Ovary (tissue), 7 donors: ENCODE measurements at regions not wholly inside any gene's neighbourhood (a gene's known extent, or its start where the extent isn't known, plus 50 kb on each side); places are given as distances from the start of the nearest gene placed in this dataset.
"Not testable (repeated sequence)": the region's sequence is repeated elsewhere in the genome, so short reads cannot be mapped to it uniquely, and the experiment has no call there.

Experiments used
- DNase-seq, 5 donors: peaks; one replicate each; pipeline ENCODE4 v3.0.0-alpha.2; 2019 to 2020
- H3K27ac ChIP-seq, 2 donors: fragments of 200-600 bp; one replicate each; pipeline versions ENCODE4 v1.5.1 to v1.8.0; 2019 to 2022
- H3K27me3 ChIP-seq: fragments of 200-600 bp; one replicate; pipeline ENCODE4 v1.8.0; 2022
- H3K36me3 ChIP-seq: fragments of 200-600 bp; sonication (generic); one replicate; pipeline ENCODE4 v1.5.1; 2019
- H3K4me1 ChIP-seq: one replicate; pipeline ENCODE4 v1.8.1; 2013; ENCODE audit warnings: mild to moderate bottlenecking, moderate library complexity; ENCODE audit not compliant: insufficient read depth
- H3K4me3 ChIP-seq: fragments of 200-600 bp; sonication (generic); one replicate; pipeline ENCODE4 v1.5.1; 2017
- H3K9me3 ChIP-seq, 2 donors: fragments of 200-600 bp in 1 of 2; sonication (generic) in 1 of 2; one replicate each; pipeline versions ENCODE4 v1.5.1 to v1.8.1; 2013 to 2019; ENCODE audit warnings: mild to moderate bottlenecking in 1 of 2, moderate library complexity in 1 of 2
- EP300 ChIP-seq: sonication (generic); formaldehyde crosslinking; IDR thresholded peaks from one replicate; pipeline ENCODE4 v1.6.1; 2017; ENCODE audit warnings: antibody characterized with exemption
- POLR2A ChIP-seq: fragments of 450-650 bp; IDR thresholded peaks from one replicate; pipeline ENCODE4 v1.6.1; 2017; ENCODE audit warnings: antibody characterized with exemption, mild to moderate bottlenecking, moderate library complexity
- WGBS, 3 donors: extraction: QIAGEN DNeasy Blood & Tissue Kit in 1 of 3; methylation state at CpG; one replicate each; pipeline versions ENCODE4 v1.1.5 to v1.1.7; 2013 to 2017; 5-methylcytosine and 5-hydroxymethylcytosine counted together
- intact Hi-C, 4 donors: fragments of 100-400 bp; cut with DNase I; formaldehyde crosslinking; loops; one replicate each; pipeline versions ENCODE4 v1.11.0 to v1.15.1; 2022 to 2023
- TF ChIP-seq, protein P1 (sequence below), 3 donors: fragments of 450-650 bp in 2 of 3; fragments of 200-600 bp in 1 of 3; IDR thresholded peaks; one replicate each; pipeline versions ENCODE4 v1.5.1 to v1.8.0; 2016 to 2022; ENCODE audit warnings: antibody characterized with exemption in 3 of 3, mild to moderate bottlenecking in 1 of 3
- donor health status: DM: no; HTN: no; CAD: no; lungs with moderate emphysema.
- donor health status: DM: no; HTN: no; CAD: no.
- donor health status: Bipolar disorder and iron deficiency.
- donor health status: DM: no; HTN: no; CAD: no.
- donor health status: DM: yes; HTN: yes; CAD: no.

DNA sequence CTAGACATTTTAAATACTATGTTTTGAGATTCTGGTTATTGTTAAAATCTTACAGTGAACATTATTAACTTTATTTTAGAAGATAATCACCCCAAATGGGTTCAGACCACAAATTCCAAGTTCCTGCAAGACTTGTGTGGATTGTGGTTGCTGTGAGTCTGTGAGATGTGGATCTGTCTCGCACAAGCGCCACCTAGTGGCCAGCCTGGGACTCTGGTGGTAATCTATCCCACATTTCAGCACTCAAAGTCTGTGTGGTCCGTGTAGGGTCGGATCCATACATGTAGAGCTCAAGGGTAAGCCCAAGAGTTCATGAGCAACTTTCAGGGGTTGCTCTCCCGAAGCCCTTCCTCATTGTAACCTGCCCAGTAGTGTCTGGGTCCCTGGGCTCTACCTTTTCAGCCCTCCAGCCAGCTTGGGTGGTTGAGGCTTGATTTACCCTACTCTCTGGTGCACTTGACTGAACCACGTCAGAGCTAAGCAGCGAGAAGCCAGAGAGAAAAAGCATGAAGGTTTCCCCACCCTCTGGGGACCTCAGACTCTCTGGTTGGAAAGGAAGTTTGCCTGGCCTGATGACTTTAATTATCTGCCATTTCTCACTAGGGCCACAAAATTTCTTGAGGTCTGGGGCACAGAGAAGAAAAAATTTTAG lies 129.2 kb downstream of the ARHGAP11B start:
- TF ChIP-seq, protein P1, sequence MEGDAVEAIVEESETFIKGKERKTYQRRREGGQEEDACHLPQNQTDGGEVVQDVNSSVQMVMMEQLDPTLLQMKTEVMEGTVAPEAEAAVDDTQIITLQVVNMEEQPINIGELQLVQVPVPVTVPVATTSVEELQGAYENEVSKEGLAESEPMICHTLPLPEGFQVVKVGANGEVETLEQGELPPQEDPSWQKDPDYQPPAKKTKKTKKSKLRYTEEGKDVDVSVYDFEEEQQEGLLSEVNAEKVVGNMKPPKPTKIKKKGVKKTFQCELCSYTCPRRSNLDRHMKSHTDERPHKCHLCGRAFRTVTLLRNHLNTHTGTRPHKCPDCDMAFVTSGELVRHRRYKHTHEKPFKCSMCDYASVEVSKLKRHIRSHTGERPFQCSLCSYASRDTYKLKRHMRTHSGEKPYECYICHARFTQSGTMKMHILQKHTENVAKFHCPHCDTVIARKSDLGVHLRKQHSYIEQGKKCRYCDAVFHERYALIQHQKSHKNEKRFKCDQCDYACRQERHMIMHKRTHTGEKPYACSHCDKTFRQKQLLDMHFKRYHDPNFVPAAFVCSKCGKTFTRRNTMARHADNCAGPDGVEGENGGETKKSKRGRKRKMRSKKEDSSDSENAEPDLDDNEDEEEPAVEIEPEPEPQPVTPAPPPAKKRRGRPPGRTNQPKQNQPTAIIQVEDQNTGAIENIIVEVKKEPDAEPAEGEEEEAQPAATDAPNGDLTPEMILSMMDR (IDR thresholded peaks at IDR 0.05), result peak in 1 of 3 donors; percentile 25
- peak; percentile 12 to 81 (median 64) for DNase-seq
- H3K27me3 ChIP-seq, H3K4me3 ChIP-seq, H3K9me3 ChIP-seq, H3K27ac ChIP-seq, H3K4me1 ChIP-seq, intact Hi-C loops, H3K36me3 ChIP-seq: not testable (repeated sequence)
- 0 to 4% (median 2%) methylated on average over 2 to 4 of the region's 7 CpGs for WGBS, 3 donors

DNA sequence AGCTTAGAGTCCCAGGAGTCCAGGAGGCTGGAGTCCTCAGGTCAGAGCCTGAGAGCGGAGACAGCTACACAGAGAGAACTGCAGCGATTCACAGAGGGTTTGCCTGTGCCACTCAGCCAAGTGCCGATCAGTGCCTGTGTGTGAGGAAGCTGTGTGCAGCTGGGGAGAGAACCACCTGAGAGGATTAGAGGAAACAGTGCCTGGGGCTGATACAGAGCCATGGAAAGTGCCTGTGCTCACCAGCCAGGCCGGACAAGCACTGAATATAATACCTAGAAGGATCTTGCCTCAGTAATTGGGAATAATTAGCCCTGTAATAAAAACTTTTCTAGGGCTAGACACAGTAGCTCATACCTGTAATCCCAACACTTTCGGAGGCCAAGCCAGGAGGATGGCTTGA lies 134.7 kb downstream of the ARHGAP11B start:
- intact Hi-C loops, H3K4me1 ChIP-seq, H3K9me3 ChIP-seq, H3K4me3 ChIP-seq, H3K27me3 ChIP-seq, H3K36me3 ChIP-seq, H3K27ac ChIP-seq, DNase-seq: not testable (repeated sequence)
- WGBS, 3 donors, result 84 to 94% (median 93%) methylated on average over 5 of the region's 5 CpGs

DNA sequence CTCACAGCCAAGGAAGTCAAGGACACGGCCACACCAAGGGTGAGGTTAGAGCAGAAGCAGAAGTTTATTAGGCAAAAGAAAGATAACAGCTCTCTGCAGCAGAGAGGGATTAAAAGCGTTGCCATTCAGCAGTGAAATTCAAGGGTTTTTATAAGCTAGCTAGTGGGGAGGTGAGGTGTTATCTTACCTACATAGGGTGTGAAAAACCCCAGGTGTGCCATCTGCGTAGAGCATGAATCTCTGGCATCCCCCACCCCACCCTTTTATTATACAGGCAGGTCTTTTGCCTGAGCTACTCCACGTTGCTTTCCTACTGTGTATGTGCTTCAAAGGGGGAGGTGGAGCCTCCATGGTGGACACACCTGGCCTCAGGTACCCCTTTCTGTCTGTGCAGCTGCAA lies 135.4 kb downstream of the ARHGAP11B start:
- H3K36me3 ChIP-seq, result not testable (repeated sequence)

DNA sequence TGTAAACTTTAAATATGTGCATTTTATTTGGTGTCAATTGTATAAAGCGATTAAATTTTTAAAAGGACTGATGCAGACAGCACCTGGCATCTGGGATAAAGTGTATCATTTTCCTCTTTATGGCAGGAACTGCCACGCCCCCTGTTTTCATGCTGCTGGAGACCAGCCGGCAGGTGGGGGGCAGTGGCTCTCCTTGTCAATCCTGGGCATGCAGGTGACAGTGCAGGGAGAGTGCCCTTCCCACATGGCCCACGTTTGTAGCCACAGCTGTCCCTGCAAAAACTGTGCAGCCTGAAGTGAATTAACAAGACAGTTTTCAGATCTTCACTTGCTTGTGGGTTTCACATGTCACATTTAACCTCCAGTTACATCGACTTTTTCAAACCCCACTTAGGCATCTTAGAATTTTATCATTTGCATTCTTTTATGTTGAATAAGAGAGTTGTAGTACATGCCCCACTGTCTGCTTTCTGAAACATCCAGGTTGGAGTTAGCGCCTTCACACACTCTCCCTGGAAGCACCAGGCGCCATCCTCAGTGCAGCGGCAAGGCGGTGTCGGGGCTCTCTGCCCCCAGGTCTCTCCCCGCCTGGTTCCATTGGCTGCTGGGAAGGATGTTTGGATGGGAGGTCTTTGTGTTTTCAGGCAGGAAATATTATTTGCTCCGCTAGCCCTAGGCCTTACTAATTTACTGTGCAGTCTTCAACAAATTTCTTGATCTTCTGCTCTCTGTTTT lies 134.2 kb upstream of the FAN1 start:
- H3K4me3 ChIP-seq, H3K27me3 ChIP-seq, H3K27ac ChIP-seq, H3K9me3 ChIP-seq, H3K4me1 ChIP-seq, H3K36me3 ChIP-seq, DNase-seq, intact Hi-C loops: not testable (repeated sequence)
- 92 to 94% (median 93%) methylated on average over 11 to 12 of the region's 12 CpGs for WGBS, 3 donors

More for the DNA sequence above, 135.4 kb downstream of the ARHGAP11B start:
- H3K27me3 ChIP-seq, intact Hi-C loops, H3K4me1 ChIP-seq, DNase-seq, H3K4me3 ChIP-seq, H3K9me3 ChIP-seq, H3K27ac ChIP-seq: not testable (repeated sequence)
- 68 to 93% (median 85%) methylated on average over 3 to 4 of the region's 4 CpGs for WGBS, 3 donors

DNA sequence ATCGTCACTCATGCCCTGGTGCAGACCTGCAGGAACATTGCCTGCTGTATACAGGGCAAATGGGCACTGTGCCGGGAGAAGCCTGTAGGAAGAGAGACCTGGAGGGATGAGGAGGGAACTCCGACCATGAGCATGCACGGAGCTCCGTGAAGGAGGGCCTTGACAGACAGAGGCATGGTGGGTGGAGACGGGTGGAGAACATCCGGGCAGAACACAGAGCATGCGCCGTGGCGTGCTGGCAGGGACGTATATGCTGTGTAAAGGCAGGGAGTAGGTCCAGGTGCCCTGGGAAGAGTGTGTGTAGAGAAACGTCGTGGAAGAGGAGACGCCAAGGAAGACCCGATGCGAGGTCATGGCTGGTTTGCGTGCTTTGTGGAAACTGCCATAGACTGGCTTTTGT lies 133.0 kb upstream of the FAN1 start:
- intact Hi-C loops, result no loop called here
- Histone ChIP-seq H3K4me3 (no peak overlapping the region), H3K36me3 (no peaks in the 10 kb centered on the region), H3K9me3 (no peaks in the 10 kb centered on the region), H3K27ac (no peak overlapping the region), H3K27me3 (no peaks in the 10 kb centered on the region), H3K4me1 (no peaks in the 10 kb centered on the region)
- TF ChIP-seq, protein P1 (IDR thresholded peaks at IDR 0.05), result no peak
- TF ChIP-seq POLR2A, result no peak
- TF ChIP-seq EP300, result no peak
- DNase-seq, result no peak
- 96 to 97% (median 97%) methylated on average over 17 of the region's 17 CpGs for WGBS, 3 donors

DNA sequence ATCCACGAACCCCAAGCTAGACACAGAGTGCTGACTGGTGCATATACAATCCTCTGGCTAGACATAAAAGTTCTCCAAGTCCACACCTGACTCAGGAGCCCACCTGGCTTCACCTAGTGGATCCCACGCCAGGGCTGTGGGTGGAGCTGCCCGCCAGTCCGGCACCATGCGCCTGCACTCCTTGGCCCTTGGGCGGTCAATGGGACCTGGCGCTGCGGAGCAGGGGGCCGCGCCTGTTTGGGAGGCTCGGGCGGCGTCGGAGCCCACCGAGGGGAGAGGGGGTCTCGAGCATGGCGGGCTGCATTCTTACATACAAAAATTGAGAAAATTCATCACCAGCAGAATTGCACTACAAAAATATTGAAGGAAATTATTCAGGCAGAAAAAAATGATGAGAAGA lies 120.7 kb upstream of the FAN1 start:
- Histone ChIP-seq H3K4me3 (no peak overlapping the region), H3K27ac (no peak overlapping the region), H3K4me1 (no peaks in the 10 kb centered on the region), H3K36me3 (no peaks in the 10 kb centered on the region), H3K9me3 (no peaks in the 10 kb centered on the region), H3K27me3 (no peaks in the 10 kb centered on the region)
- 94 to 95% (median 95%) methylated on average over 17 of the region's 17 CpGs for WGBS, 3 donors
- TF ChIP-seq POLR2A (no peak), EP300 (no peak)
- TF ChIP-seq, protein P1 (IDR thresholded peaks at IDR 0.05), result no peak
- intact Hi-C loops, result no loop called here
- DNase-seq, result no peak
